Fibroblast of pulmonary artery (primary cell): ENCODE measurements at regions not wholly inside any gene's neighbourhood (a gene's known extent, or its start where the extent isn't known, plus 50 kb on each side); places are given as distances from the start of the nearest gene placed in this dataset.

Experiments
- DNase-seq: peaks from one replicate; pipeline ENCODE4 v3.0.0-alpha.2; 2010; ENCODE audit warnings: low read depth
- H3K4me3 ChIP-seq: replicated peaks from 2 replicates; pipeline ENCODE4 v1.5.1; 2011; ENCODE audit warnings: low read depth, mild to moderate bottlenecking, control low read depth, low read length, moderate library complexity
- CTCF ChIP-seq: IDR thresholded peaks from 2 replicates; pipeline ENCODE4 v1.5.1; 2011; ENCODE audit warnings: mild to moderate bottlenecking, control low read depth, low read length, inconsistent platforms; ENCODE audit errors: missing control alignments

GRCh38 chr1:185377831-185378230 is 60.8 kb upstream of the IVNS1ABP start:
- no peak for TF ChIP-seq CTCF
- DNase-seq: no peak
- H3K4me3 ChIP-seq: no peak overlapping the region

- peak; percentile 48 for DNase-seq
- TF ChIP-seq CTCF: no peak
- H3K4me3 ChIP-seq: no peak overlapping the region
Measured at GRCh38 chr1:185376840-185377635, 60.0 kb upstream of the IVNS1ABP start.

GRCh38 chr1:185376288-185376687 is 59.2 kb upstream of the IVNS1ABP start:
- no peak for TF ChIP-seq CTCF
- DNase-seq: no peak
- no peak overlapping the region for H3K4me3 ChIP-seq

DNA sequence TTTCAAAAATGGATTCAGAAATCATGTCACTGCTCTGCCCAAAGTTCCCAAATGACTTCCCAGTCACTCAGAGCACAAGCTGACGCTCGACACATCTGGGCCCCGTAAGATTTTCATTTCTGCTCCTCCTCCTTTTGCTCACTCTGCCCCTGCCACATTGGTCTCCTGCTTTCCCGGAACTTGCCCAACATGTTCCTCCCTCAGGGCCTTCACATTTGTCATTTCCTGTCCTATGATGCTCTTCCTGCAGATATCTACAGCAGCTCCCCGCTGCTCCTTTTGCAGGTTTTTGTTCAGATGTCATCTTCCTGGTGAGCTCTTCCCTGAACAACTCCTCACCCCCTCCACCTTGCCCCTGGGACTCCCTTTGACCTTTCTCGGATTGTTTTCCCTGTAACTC is 58.5 kb upstream of the IVNS1ABP start:
- H3K4me3 ChIP-seq: no peak overlapping the region
- TF ChIP-seq CTCF: no peak
- DNase-seq: peak; percentile 85

DNA sequence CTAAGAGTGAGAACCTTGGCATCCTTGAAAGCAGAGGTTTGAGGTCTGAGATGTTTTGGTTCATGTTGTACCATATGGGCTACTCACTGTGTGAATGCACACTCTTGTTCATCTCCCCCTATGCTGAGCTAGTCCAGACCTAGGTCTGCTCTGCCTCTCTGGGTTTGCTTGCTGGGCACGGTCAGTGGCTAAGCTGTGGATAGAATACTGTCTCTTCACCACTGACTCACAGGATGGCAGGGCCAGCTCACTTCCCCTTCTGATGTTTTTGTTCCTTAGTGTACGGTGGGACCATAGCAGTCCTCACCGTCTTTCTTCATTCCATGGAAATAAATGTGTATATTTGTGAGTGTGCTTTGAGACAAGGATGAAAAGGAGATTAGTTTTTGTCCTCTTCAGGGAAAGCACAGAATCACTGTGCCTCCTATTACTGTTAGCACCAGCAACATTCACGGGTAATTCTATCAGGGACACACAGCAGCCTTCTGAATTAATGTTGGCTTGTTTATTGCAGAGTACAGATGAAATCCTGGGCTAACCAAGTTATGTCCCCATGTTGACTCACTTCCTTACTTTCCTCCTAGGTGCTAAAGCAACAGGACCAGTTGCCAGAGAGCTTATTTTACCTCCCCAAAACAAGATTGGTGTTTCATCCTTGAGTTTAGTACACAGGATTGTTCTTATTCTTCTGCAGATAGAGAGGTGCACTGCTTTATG is 56.9 kb upstream of the IVNS1ABP start:
- peak; percentile 52 for DNase-seq
- TF ChIP-seq CTCF: no peak
- H3K4me3 ChIP-seq: no peak overlapping the region

DNA sequence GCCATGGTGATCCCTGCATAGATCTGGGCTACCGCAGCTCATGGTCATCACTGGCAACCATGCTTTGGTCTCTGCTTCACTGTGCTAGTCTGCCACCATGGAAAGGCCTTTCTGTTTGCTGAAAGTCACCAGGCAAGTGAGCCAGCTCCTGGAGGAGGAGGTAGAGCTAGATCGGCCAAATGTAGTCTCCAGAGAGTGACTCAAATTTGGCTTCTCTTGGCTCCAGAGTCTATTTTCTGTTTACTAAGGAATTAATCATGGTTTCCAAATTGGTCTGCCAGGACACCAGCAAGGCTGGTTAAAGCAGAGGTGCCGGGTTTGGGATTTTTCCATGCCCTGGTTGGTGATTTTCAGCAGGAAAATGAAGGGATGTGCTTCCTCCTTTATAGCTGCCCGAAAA is 52.7 kb upstream of the IVNS1ABP start:
- H3K4me3 ChIP-seq: no peak overlapping the region
- no peak for DNase-seq
- TF ChIP-seq CTCF: no peak
